ENCODE measurements at regions not wholly inside any gene's neighbourhood (a gene's known extent, or its start where the extent isn't known, plus 50 kb on each side); places are given as distances from the start of the nearest gene placed in this dataset.

DNA sequence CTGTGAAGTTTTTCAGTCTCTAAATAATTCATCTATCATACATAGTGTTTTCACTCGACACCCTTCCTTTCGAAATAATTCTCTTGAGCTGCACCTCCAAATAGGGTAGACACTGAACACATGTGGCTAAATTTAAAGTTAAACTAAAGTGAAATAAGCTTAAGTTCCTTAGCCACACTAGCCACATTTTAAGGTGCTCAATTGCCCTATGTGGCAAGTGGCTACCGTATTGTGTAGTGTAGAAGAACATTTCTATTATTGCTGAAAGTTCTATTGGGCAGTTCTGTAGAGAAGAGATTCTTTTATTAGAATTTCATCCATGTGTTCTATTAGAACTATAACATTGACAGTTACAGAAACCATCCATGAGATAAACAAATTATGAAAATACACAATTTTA lies 107.0 kb upstream of the CTSO start:
- no peak for DNase-seq

DNA sequence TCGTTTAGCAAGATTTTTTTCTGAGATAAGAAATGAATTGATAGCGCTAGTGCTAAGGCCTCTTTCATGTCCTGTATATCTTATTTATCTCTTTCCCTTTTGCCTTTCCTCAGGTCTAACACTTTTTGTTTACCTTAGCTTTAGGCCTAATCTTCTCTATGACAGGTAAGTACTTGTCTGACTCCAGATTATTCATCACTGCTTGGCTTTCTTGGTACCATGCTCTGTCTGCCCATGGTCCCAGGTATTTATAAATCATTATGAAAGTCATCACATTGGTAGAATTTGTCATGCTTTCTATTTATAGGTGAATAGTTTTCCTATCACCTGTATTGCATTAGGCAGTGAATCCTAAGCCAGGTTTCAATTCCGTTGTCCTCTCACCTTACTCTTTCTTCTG lies 99.5 kb upstream of the CTSO start:
- no peak for DNase-seq

- DNase-seq = no peak
Observed at GRCh38 chr4:156052116-156052515, 98.5 kb upstream of the CTSO start.

DNA sequence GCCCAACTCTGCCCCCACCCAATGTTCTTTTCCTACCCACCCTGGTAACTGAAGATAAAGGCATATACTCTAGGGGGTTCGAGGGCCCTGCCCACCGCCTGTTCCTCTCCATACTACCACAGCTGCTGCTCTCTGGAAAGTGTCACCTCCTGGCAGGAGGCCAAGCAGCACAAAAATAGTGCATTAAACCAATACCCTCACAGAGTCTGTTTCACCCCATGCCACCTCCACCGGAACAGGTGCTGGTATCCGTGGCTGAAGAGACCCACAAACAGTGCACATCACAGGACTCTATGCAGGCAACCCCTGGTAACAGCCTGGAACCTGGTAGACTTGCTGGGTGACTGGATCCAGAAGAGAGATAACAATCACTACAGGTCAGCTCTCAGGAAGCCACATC lies 85.1 kb upstream of the CTSO start:
- no peak for DNase-seq

DNA sequence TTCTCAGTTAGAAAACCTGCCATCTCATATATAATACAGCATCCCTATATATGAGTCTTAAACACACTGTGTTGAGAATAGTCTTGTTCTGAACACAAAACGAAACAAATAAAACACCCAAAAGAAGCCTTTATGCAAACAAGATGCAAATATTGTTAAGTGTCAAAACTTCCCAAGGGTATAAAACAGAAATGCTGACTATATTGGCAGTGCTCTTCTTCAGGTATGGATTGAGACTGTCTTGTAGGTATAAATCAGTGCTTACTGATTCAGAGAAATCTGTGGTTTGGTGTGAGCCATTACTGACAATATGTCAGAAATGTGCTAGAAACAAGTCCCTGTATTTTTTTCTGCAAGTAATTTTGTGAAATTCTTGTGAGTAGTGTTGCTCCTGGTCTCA lies 82.8 kb upstream of the CTSO start:
- DNase-seq = no peak

- DNase-seq = no peak
Observed at GRCh38 chr4:156029691-156030090, 76.0 kb upstream of the CTSO start.

GRCh38 chr4:156021298-156021697 lies 67.6 kb upstream of the CTSO start:
- no peak for DNase-seq

DNA sequence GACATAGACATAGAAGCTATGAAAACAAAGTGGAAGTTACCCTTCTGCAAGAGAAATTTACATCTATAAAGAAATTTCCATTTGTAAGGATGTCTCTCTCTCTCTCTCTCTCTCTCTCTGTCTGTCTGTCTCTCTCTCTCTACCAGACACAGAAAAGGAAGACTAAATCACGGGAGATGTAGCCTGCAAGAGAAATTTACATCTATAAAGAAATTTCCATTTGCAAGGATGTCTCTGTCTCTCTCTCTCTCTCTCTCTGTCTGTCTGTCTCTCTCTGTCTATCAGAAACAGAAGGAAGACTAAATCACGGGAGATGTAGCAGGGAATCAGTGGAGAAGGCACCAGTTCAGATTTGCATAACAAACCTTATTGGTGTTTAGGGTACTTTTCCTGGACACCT lies 65.6 kb upstream of the CTSO start:
- no peak for DNase-seq

DNA sequence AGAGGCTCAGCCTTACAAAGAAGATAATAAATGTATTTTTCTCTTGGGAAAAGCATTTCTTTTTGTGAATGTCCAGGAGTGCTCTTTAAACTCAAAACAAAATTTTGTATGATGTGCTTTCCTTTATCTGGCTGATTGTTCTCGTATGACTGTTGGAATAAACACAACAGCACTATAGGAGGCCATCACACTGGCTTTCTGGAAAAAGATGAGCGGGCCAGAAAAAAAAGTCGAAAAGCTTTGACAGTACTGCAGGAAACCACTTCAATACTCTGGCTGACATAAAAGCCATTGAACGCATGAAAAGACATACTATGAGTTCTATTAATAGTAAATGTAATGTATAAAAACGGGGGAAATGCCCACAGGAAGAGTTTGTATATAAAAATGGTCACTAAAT lies 64.7 kb upstream of the CTSO start:
- DNase-seq = no peak

- DNase-seq = no peak
Observed at GRCh38 chr4:156015781-156016180, 62.1 kb upstream of the CTSO start.

DNA sequence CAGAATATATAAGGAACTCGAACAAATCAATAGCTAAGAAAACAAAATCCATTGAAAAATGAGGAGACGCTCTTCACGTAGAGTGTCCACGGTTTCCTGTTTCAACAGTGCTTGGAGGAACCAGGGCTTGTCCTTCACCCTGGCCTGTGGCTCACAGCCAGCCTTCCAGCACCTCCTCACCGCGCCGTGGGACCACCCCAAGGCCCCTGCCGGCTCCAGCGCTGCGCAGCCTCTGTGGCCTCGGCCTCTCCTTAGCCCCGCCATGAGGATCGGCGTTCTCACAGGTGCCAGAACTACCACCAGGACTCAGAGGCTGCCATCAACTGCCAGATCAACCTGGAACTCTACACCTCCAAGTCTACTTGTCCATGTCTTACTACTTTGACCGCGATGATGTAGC lies 52.5 kb upstream of the CTSO start:
- DNase-seq = no peak
